Right lobe of liver (tissue), 6 donors: ENCODE measurements at regions not wholly inside any gene's neighbourhood (a gene's known extent, or its start where the extent isn't known, plus 50 kb on each side); places are given as distances from the start of the nearest gene placed in this dataset.

ENCODE experiments used
- ATAC-seq, 4 donors: fragments of 200-7000 bp; cut with Tn5 transposase; one replicate each; pipeline ENCODE4 v1.9.1; 2020; ENCODE audit warnings: mild to moderate bottlenecking in 4 of 4, moderate library complexity in 4 of 4
- DNase-seq, 3 donors: peaks; one replicate each; pipeline ENCODE4 v3.0.0-alpha.2; 2020
- H3K27ac ChIP-seq, 3 donors: fragments of 200-600 bp; one replicate each; pipeline ENCODE4 v1.8.0; 2022
- H3K27me3 ChIP-seq, 2 donors: fragments of 200-600 bp; one replicate each; pipeline ENCODE4 v1.8.0; 2022
- H3K36me3 ChIP-seq, 4 donors: fragments of 200-600 bp; sonication (generic) in 1 of 4; one replicate each; pipeline versions ENCODE4 v1.5.1 to v1.8.0; 2017 to 2022; ENCODE audit warnings: control low read depth in 1 of 4
- H3K4me1 ChIP-seq, 4 donors: fragments of 200-600 bp; sonication (generic) in 1 of 4; one replicate each; pipeline versions ENCODE4 v1.5.1 to v1.8.0; 2017 to 2022; ENCODE audit warnings: control low read depth in 1 of 4
- H3K4me3 ChIP-seq, 3 donors: fragments of 200-600 bp; one replicate each; pipeline ENCODE4 v1.8.0; 2022
- H3K9me3 ChIP-seq, 4 donors: fragments of 200-600 bp; sonication (generic) in 1 of 4; one replicate each; pipeline versions ENCODE4 v1.5.1 to v1.8.0; 2017 to 2022; ENCODE audit warnings: control low read depth in 1 of 4
- CTCF ChIP-seq, 4 donors: fragments of 200-600 bp in 3 of 4; fragments of 450-650 bp in 1 of 4; IDR thresholded peaks; one replicate each; pipeline versions ENCODE4 v1.5.1 to v1.8.0; 2016 to 2022; ENCODE audit warnings: antibody characterized with exemption in 4 of 4, mild to moderate bottlenecking in 2 of 4
- POLR2A ChIP-seq: fragments of 450-650 bp; IDR thresholded peaks from one replicate; pipeline ENCODE4 v1.6.1; 2017; ENCODE audit warnings: antibody characterized with exemption, mild to moderate bottlenecking
- WGBS: methylation state at CpG from one replicate; pipeline ENCODE4 v1.1.6; 2018; ENCODE audit warnings: low coverage, low lambda C conversion rate; ENCODE audit not compliant: insufficient coverage; ENCODE audit errors: missing lambda C conversion rate; 5-methylcytosine and 5-hydroxymethylcytosine counted together
- intact Hi-C, 2 donors: fragments of 100-400 bp; cut with DNase I; formaldehyde crosslinking; loops; one replicate each; pipeline versions ENCODE4 v1.11.2 to v1.14.1; 2022
- donor health status: DM: no; HTN: yes; CAD: no.
- donor health status: DM: no; HTN: no; CAD: no.
- donor health status: DM: no; HTN: no; CAD: no.
- donor health status: DM: no; HTN: yes; CAD: no.
- donor health status: DM: no; HTN: yes; CAD: no.

GRCh38 chr3:7950890-7951289 is 550.7 kb upstream of the LMCD1 start:
- intact Hi-C loops: no loop called here
- Histone ChIP-seq H3K27ac (no peak overlapping the region), H3K9me3 (peaks cover 0 to 2% (median 0%) of the 10 kb centered on the region in 4 donors), H3K4me3 (no peak overlapping the region), H3K4me1 (no peaks in the 10 kb centered on the region), H3K36me3 (no peaks in the 10 kb centered on the region), H3K27me3 (no peaks in the 10 kb centered on the region)
- 73% methylated on average over 3 of the region's 3 CpGs for WGBS
- ATAC-seq (no peak), DNase-seq (no peak)
- TF ChIP-seq POLR2A (no peak), CTCF (IDR thresholded peaks at IDR 0.05) (no peak)

GRCh38 chr3:7953449-7954014 is 548.1 kb upstream of the LMCD1 start:
- H3K27ac ChIP-seq: no peak overlapping the region
- no peak for TF ChIP-seq CTCF (IDR thresholded peaks at IDR 0.05)
- peaks cover 0 to 2% (median 0%) of the 10 kb centered on the region in 4 donors for H3K9me3 ChIP-seq
- no peak for ATAC-seq
- WGBS: 0% methylated on average over 1 of the region's 1 CpG
- no peak overlapping the region for H3K4me3 ChIP-seq
- H3K36me3 ChIP-seq: no peaks in the 10 kb centered on the region
- intact Hi-C loops: no loop called here
- DNase-seq: no peak
- no peaks in the 10 kb centered on the region for H3K27me3 ChIP-seq
- H3K4me1 ChIP-seq: no peaks in the 10 kb centered on the region

- ATAC-seq (no peak), DNase-seq (no peak)
- Histone ChIP-seq H3K36me3 (no peaks in the 10 kb centered on the region), H3K4me3 (no peak overlapping the region), H3K27ac (no peak overlapping the region), H3K9me3 (no peaks in the 10 kb centered on the region), H3K4me1 (no peaks in the 10 kb centered on the region), H3K27me3 (no peaks in the 10 kb centered on the region)
- intact Hi-C loops: no loop called here
- 53% methylated on average over 1 of the region's 1 CpG for WGBS
- TF ChIP-seq POLR2A (no peak), CTCF (IDR thresholded peaks at IDR 0.05) (no peak)
Observed at GRCh38 chr3:7957024-7957423, 544.6 kb upstream of the LMCD1 start.

- intact Hi-C loops: no loop called here
- Histone ChIP-seq H3K27me3 (no peaks in the 10 kb centered on the region), H3K36me3 (no peaks in the 10 kb centered on the region), H3K27ac (no peak overlapping the region), H3K9me3 (no peaks in the 10 kb centered on the region), H3K4me3 (no peak overlapping the region), H3K4me1 (no peaks in the 10 kb centered on the region)
- TF ChIP-seq POLR2A: no peak
- no peak for TF ChIP-seq CTCF (IDR thresholded peaks at IDR 0.05)
- DNase-seq (no peak), ATAC-seq (no peak)
- WGBS: 81% methylated on average over 13 of the region's 15 CpGs
Observed at GRCh38 chr3:7959094-7959493, 542.5 kb upstream of the LMCD1 start.

GRCh38 chr3:7960601-7961000 is 541.0 kb upstream of the LMCD1 start:
- TF ChIP-seq POLR2A: no peak
- no peak overlapping the region for H3K27ac ChIP-seq
- 53% methylated on average over 4 of the region's 4 CpGs for WGBS
- no peaks in the 10 kb centered on the region for H3K9me3 ChIP-seq
- no peaks in the 10 kb centered on the region for H3K4me1 ChIP-seq
- DNase-seq: no peak
- no peak overlapping the region for H3K4me3 ChIP-seq
- no peaks in the 10 kb centered on the region for H3K27me3 ChIP-seq
- ATAC-seq: no peak
- intact Hi-C loops: no loop called here
- H3K36me3 ChIP-seq: no peaks in the 10 kb centered on the region
